ENCODE measurements at regions not wholly inside any gene's neighbourhood (a gene's known extent, or its start where the extent isn't known, plus 50 kb on each side); places are given as distances from the start of the nearest gene placed in this dataset.

GRCh38 chr5:2190549-2190948 is 307.8 kb upstream of the IRX4 start:
- Histone ChIP-seq H3K27me3 (replicated peaks; ENCODE audit: insufficient read depth) (no peaks in the 10 kb centered on the region), H3K36me3 (no peaks in the 10 kb centered on the region)

GRCh38 chr5:2188661-2189060 is 305.9 kb upstream of the IRX4 start:
- H3K27me3 ChIP-seq (replicated peaks; ENCODE audit: insufficient read depth): no peaks in the 10 kb centered on the region
- no peaks in the 10 kb centered on the region for H3K4me1 ChIP-seq (ENCODE audit: control insufficient read depth in 1 of 2, low read depth in 2 of 2)
- no peak for DNase-seq (ENCODE audit: low spot score)
- no peak overlapping the region for H3K27ac ChIP-seq
- H3K9me3 ChIP-seq: no peaks in the 10 kb centered on the region
- no peak for ATAC-seq (ENCODE audit: insufficient number of reproducible peaks, low FRiP score, low read depth)
- no peak overlapping the region for H3K4me3 ChIP-seq
- no peaks in the 10 kb centered on the region for H3K36me3 ChIP-seq
- no peak for TF ChIP-seq CTCF (IDR thresholded peaks at IDR 0.05)

More at GRCh38 chr5:2190549-2190948, 307.8 kb upstream of the IRX4 start:
- Histone ChIP-seq H3K4me3 (no peak overlapping the region), H3K9me3 (no peaks in the 10 kb centered on the region), H3K27ac (no peak overlapping the region), H3K4me1 (ENCODE audit: control insufficient read depth in 1 of 2, low read depth in 2 of 2) (no peaks in the 10 kb centered on the region)
- DNase-seq (ENCODE audit: low spot score) (no peak), ATAC-seq (ENCODE audit: insufficient number of reproducible peaks, low FRiP score, low read depth) (no peak)
- TF ChIP-seq CTCF (IDR thresholded peaks at IDR 0.05): no peak

GRCh38 chr5:2188137-2188536 is 305.4 kb upstream of the IRX4 start:
- Histone ChIP-seq H3K27ac (no peak overlapping the region), H3K4me1 (ENCODE audit: control insufficient read depth in 1 of 2, low read depth in 2 of 2) (no peaks in the 10 kb centered on the region), H3K4me3 (no peak overlapping the region), H3K36me3 (no peaks in the 10 kb centered on the region), H3K9me3 (no peaks in the 10 kb centered on the region), H3K27me3 (replicated peaks; ENCODE audit: insufficient read depth) (no peaks in the 10 kb centered on the region)
- ATAC-seq (ENCODE audit: insufficient number of reproducible peaks, low FRiP score, low read depth) (no peak), DNase-seq (ENCODE audit: low spot score) (no peak)
- no peak for TF ChIP-seq CTCF (IDR thresholded peaks at IDR 0.05)

- Histone ChIP-seq H3K36me3 (no peaks in the 10 kb centered on the region), H3K9me3 (no peaks in the 10 kb centered on the region), H3K4me3 (no peak overlapping the region), H3K27ac (no peak overlapping the region), H3K4me1 (ENCODE audit: control insufficient read depth in 1 of 2, low read depth in 2 of 2) (no peaks in the 10 kb centered on the region), H3K27me3 (replicated peaks; ENCODE audit: insufficient read depth) (no peaks in the 10 kb centered on the region)
- ATAC-seq (ENCODE audit: insufficient number of reproducible peaks, low FRiP score, low read depth) (no peak), DNase-seq (ENCODE audit: low spot score) (no peak)
- no peak for TF ChIP-seq CTCF (IDR thresholded peaks at IDR 0.05)
These were observed 305.0 kb upstream of the IRX4 start for GRCh38 chr5:2187687-2188086.

GRCh38 chr5:2187156-2187555 is 304.4 kb upstream of the IRX4 start:
- no peak overlapping the region for H3K27ac ChIP-seq
- no peak for TF ChIP-seq CTCF (IDR thresholded peaks at IDR 0.05)
- ATAC-seq (ENCODE audit: insufficient number of reproducible peaks, low FRiP score, low read depth): no peak
- H3K4me3 ChIP-seq: no peak overlapping the region
- no peaks in the 10 kb centered on the region for H3K27me3 ChIP-seq (replicated peaks; ENCODE audit: insufficient read depth)
- no peaks in the 10 kb centered on the region for H3K4me1 ChIP-seq (ENCODE audit: control insufficient read depth in 1 of 2, low read depth in 2 of 2)
- no peaks in the 10 kb centered on the region for H3K36me3 ChIP-seq
- DNase-seq (ENCODE audit: low spot score): no peak
- H3K9me3 ChIP-seq: no peaks in the 10 kb centered on the region
